Chondrocyte (in vitro differentiated cells): ENCODE measurements at regions not wholly inside any gene's neighbourhood (a gene's known extent, or its start where the extent isn't known, plus 50 kb on each side); places are given as distances from the start of the nearest gene placed in this dataset.
A peak's percentile ranks its signal among the peaks of the same experiment; 100 is the strongest.

Experiments
- DNase-seq: peaks from one replicate; pipeline ENCODE4 v3.0.0; 2021; ENCODE audit warnings: mixed read lengths, low spot score
- H3K27ac Mint-ChIP-seq: one replicate; pipeline ENCODE4 v1.8.0; 2021; ENCODE audit warnings: mild to moderate bottlenecking, moderate library complexity, mixed read lengths; ENCODE audit not compliant: unreplicated experiment
- H3K27me3 Mint-ChIP-seq: 2 replicates; pipeline ENCODE4 v1.8.0; 2021; ENCODE audit warnings: low read depth, mixed read lengths
- H3K36me3 Mint-ChIP-seq: 2 replicates; pipeline ENCODE4 v1.8.0; 2021; ENCODE audit warnings: low read depth, mixed read lengths
- H3K4me1 Mint-ChIP-seq: 2 replicates; pipeline ENCODE4 v1.8.0; 2021; ENCODE audit warnings: low read depth, mild to moderate bottlenecking, mixed read lengths
- H3K4me3 Mint-ChIP-seq: one replicate; pipeline ENCODE4 v1.8.0; 2021; ENCODE audit warnings: mild to moderate bottlenecking, moderate library complexity, mixed read lengths; ENCODE audit not compliant: unreplicated experiment
- H3K9me3 Mint-ChIP-seq: 2 replicates; pipeline ENCODE4 v1.8.0; 2021; ENCODE audit warnings: low read depth, mixed read lengths
- TF ChIP-seq, protein P1 (sequence below): fragments of 200-600 bp; sonication (generic); IDR thresholded peaks from 2 replicates; pipeline ENCODE4 v1.5.0; 2021; ENCODE audit warnings: antibody characterized with exemption, mild to moderate bottlenecking, moderate library complexity

DNA sequence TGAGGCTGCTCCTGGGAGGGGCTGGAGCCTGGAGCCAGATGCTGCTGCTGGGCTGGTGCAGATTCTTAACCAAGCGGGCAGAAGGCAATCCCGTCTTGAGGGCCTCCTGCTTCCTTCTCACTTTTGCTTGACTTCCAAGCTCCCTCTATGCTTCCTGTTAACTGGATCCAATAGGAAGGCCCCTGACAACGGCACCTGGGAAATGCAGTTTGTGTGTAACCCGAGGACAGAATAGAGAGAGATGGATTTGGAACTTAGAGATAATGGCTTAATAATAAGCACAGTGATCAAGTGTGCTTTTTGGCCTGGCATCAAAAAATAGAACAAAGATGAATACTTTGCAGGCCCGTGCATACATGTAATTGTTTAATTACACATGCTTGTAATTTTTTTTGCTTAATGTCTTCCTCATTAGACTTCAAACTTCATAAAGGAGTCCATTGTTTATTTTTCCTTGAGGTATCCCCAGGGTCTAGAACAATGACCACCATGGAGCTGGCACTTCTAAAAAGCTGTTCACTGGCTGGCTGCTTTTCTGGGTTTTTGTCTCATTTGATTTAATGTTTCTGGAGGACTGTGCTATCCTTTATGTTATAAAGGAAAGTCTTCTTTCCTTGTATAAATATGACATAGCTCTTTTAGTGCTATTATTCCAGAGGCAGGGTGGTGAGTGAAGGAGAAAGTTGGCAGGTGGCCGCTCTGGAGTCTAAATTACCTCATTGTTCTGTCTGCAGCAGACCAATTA is 63.3 kb upstream of the MITF start:
- TF ChIP-seq, protein P1, sequence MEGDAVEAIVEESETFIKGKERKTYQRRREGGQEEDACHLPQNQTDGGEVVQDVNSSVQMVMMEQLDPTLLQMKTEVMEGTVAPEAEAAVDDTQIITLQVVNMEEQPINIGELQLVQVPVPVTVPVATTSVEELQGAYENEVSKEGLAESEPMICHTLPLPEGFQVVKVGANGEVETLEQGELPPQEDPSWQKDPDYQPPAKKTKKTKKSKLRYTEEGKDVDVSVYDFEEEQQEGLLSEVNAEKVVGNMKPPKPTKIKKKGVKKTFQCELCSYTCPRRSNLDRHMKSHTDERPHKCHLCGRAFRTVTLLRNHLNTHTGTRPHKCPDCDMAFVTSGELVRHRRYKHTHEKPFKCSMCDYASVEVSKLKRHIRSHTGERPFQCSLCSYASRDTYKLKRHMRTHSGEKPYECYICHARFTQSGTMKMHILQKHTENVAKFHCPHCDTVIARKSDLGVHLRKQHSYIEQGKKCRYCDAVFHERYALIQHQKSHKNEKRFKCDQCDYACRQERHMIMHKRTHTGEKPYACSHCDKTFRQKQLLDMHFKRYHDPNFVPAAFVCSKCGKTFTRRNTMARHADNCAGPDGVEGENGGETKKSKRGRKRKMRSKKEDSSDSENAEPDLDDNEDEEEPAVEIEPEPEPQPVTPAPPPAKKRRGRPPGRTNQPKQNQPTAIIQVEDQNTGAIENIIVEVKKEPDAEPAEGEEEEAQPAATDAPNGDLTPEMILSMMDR: no peak
- no peaks in the 10 kb centered on the region for H3K4me1 Mint-ChIP-seq
- peaks cover 5% of the 10 kb centered on the region for H3K27me3 Mint-ChIP-seq
- H3K4me3 Mint-ChIP-seq: no peak overlapping the region
- H3K36me3 Mint-ChIP-seq: no peaks in the 10 kb centered on the region
- DNase-seq: no peak
- H3K27ac Mint-ChIP-seq: no peak overlapping the region
- no peaks in the 10 kb centered on the region for H3K9me3 Mint-ChIP-seq

DNA sequence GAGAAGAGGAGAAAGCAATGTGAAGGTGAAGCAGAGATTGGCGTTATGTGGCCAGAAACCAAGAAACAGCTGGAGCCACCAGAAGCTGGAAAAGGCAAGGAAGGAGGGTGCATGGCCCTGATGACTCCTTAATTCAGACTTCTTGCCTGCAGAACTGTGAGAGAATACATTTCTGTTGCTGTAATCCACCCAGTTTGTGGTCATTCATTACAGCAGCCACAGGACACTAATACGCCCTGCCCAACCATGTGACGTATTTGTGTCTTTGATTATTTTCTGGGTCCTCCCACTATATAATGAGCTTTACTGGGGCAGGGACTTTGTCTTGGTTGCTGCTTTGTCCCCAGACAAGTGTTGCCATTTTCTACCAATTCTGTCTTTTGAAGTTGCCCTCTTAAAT is 64.5 kb upstream of the MITF start:
- no peaks in the 10 kb centered on the region for H3K36me3 Mint-ChIP-seq
- no peak for DNase-seq
- peaks cover 5% of the 10 kb centered on the region for H3K4me1 Mint-ChIP-seq
- TF ChIP-seq, protein P1: no peak
- no peaks in the 10 kb centered on the region for H3K9me3 Mint-ChIP-seq
- H3K27ac Mint-ChIP-seq: no peak overlapping the region
- H3K4me3 Mint-ChIP-seq: no peak overlapping the region
- H3K27me3 Mint-ChIP-seq: peaks cover 5% of the 10 kb centered on the region

DNA sequence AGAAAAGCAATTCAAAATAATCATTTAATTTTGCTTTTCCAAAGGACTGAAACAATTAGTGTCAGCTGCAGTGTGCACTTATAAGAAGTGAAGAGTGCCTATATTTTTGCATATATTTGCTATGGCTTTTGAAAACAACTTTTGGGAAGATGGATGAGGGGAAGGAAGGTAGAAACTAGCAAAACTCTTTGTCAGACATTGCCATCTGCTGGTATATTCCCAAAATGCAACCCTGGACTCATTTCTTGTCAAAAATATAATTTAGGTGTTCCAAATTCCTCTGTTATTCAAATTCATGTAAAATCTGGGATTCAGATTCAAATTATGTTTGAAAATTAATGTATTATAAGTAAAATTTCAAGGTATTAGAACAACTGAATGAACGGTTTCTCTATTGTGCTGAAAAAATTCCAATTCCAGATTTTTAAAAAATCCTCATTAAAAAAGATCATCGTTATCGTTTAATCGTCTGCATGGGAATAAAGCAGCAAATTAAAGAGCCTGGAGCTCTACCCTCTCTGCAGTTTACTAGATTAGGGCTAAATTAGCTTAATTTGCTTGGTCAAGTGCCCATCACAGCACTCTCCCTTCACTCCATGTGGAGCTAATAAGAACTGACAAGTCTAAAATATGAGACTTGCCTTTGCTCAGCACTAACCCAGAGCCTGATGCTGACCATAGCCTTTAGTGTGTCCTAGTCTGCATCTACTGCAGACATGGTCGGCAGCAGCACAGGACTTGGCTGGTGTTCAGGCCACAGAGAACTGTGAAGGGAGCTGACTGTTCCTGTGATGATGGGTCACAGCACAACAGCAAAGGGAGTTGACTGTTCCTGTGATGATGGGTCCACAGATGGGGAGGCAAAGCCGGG is 67.9 kb upstream of the MITF start:
- no peaks in the 10 kb centered on the region for H3K36me3 Mint-ChIP-seq
- H3K4me1 Mint-ChIP-seq: peaks cover 20% of the 10 kb centered on the region
- no peak overlapping the region for H3K4me3 Mint-ChIP-seq
- TF ChIP-seq, protein P1: peak; percentile 95
- no peak overlapping the region for H3K27ac Mint-ChIP-seq
- H3K27me3 Mint-ChIP-seq: peaks cover 5% of the 10 kb centered on the region
- no peak for DNase-seq
- peaks cover 10% of the 10 kb centered on the region for H3K9me3 Mint-ChIP-seq

DNA sequence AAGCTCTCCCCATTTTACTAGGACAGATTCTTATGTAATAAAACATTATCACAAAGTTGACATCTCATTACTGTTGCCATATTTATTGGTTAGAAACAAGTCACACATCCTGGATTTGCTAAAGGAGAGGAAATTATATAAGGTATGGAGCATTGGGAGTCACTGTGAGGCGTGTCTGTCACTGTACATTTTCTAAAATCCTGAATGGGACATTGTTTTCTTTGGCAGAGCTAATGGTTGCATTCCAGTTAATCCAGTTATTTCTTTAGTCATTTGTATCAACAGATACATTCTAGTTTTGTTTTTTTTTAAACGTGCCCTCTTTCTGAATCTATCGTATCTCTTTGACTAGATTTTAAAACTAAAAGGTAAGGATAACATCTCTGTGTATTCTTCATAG is 70.2 kb upstream of the MITF start:
- peaks cover 10% of the 10 kb centered on the region for H3K9me3 Mint-ChIP-seq
- peaks cover 38% of the 10 kb centered on the region for H3K4me1 Mint-ChIP-seq
- H3K4me3 Mint-ChIP-seq: no peak overlapping the region
- peak overlapping the region; percentile 52 for H3K27ac Mint-ChIP-seq
- no peak for DNase-seq
- H3K27me3 Mint-ChIP-seq: peaks cover 5% of the 10 kb centered on the region
- TF ChIP-seq, protein P1: no peak
- no peaks in the 10 kb centered on the region for H3K36me3 Mint-ChIP-seq

DNA sequence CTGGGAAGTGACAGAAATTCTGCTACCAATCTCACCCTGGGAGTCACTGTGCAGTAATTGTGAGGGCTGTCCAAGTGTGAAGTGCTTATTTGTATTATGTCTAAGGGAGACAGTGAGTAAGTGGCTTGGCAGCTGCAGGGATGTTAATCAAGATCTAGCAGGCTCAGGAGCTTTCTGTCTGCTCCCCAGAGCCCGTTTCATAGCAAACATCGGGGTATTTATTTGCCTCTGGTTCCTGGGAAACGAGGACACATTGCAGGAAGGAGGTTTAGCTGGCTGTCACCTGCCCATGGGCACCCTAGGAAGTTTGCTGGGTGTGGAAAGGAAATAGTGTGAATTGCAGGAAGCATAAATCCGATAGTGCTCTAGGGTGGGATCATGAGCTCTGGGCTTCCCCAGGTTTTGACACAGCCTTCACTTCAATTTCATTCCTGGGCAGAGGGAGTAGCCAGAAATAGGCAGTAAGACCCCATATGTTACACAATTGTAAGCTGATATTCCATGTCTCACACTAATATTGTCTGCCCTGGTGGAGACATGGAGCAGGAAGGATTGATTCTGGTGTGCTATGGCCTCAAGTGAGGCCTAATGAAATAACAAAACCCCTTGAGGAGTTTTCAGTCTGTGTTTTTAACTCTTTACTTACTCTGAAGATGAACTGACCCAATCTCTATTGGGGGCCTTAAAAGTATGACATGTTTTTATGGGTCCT is 74.1 kb upstream of the MITF start:
- Mint-ChIP-seq H3K4me3 (peak overlapping the region; percentile 38), H3K27me3 (no peaks in the 10 kb centered on the region), H3K36me3 (no peaks in the 10 kb centered on the region), H3K27ac (peak overlapping the region; percentile 89), H3K9me3 (peaks cover 10% of the 10 kb centered on the region), H3K4me1 (peaks cover 43% of the 10 kb centered on the region)
- DNase-seq: no peak
- TF ChIP-seq, protein P1: no peak
